ENCODE measurements at regions not wholly inside any gene's neighbourhood (a gene's known extent, or its start where the extent isn't known, plus 50 kb on each side); places are given as distances from the start of the nearest gene placed in this dataset.

DNA sequence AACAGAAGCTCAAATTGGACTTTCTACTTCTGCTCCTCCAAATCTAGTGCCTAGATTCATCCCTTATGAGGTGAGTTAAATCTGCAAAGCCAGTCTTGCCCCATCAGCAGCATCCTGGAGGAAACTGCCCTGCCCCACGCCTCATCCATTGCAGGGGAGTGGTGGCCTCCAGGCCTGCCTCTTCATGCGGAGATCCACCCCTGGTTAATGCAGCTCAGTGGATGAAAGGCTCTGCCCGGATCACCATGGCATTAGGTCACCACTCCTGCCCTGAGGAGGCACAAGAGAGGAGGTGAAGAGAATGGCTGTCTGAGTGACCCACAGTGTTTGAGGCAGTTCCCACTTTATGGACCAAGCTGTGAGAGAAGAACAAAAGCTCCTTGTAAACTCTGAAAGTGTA lies 218.1 kb downstream of the C12orf75 start:
- DNase-seq: no peak
- ChIA-PET CTCF (no interaction called here), POLR2A (no interaction called here)
- Mint-ChIP-seq H3K4me3 (no peak overlapping the region), H3K27ac (no peak overlapping the region), H3K9me3 (no peaks in the 10 kb centered on the region), H3K4me1 (no peaks in the 10 kb centered on the region), H3K36me3 (ENCODE audit: low read depth) (no peaks in the 10 kb centered on the region), H3K27me3 (no peaks in the 10 kb centered on the region)

DNA sequence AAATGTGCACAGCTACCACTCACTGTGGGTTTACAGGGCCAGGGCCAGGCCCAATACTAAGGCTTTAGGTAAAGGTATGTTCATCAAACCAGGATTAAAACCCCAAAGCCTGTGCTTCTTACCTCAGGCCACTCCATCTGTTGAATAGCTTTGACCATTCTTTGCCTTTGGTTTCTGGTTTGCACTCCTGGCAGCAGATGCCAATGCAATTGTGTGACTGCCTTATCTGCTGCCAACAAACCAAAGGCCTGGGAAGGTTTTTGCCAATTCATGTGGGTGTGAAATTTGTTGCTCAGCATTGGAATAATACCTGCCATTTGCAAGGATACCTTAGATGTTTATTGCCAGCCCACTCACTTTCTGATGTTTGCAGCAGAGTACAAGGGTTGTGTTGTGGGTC lies 221.6 kb downstream of the C12orf75 start:
- POLR2A ChIA-PET: no interaction called here
- no peak overlapping the region for H3K4me3 Mint-ChIP-seq
- H3K27me3 Mint-ChIP-seq: no peaks in the 10 kb centered on the region
- no peaks in the 10 kb centered on the region for H3K36me3 Mint-ChIP-seq (ENCODE audit: low read depth)
- H3K27ac Mint-ChIP-seq: no peak overlapping the region
- no peaks in the 10 kb centered on the region for H3K9me3 Mint-ChIP-seq
- no peak for DNase-seq
- no peaks in the 10 kb centered on the region for H3K4me1 Mint-ChIP-seq
- CTCF ChIA-PET: no interaction called here

DNA sequence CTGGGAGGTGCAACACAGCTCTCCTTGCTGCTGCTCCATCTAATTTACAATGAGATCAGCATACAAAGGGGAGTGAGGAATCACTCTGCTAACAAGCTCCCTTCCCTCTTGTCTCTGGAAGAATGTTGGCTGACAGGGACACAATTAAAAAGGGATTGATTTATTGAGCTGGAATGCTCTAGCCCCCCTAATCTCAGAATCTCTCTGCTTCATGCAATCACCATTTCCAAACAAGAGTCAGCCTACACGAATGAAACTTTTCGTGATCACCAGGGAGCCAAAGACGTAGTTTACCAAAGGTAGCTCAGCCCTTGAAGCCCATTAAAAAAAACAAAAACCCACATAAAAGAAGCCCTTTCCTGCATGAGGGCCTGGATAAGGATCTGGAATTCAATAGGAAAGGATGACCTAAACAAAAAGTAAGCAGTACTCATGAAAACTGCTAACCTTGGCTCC lies 223.8 kb downstream of the C12orf75 start:
- no peak overlapping the region for H3K4me3 Mint-ChIP-seq
- H3K27me3 Mint-ChIP-seq: no peaks in the 10 kb centered on the region
- H3K36me3 Mint-ChIP-seq (ENCODE audit: low read depth): no peaks in the 10 kb centered on the region
- DNase-seq: no peak
- H3K27ac Mint-ChIP-seq: no peak overlapping the region
- no peaks in the 10 kb centered on the region for H3K9me3 Mint-ChIP-seq
- no peaks in the 10 kb centered on the region for H3K4me1 Mint-ChIP-seq
- ChIA-PET CTCF (no interaction called here), POLR2A (no interaction called here)

DNA sequence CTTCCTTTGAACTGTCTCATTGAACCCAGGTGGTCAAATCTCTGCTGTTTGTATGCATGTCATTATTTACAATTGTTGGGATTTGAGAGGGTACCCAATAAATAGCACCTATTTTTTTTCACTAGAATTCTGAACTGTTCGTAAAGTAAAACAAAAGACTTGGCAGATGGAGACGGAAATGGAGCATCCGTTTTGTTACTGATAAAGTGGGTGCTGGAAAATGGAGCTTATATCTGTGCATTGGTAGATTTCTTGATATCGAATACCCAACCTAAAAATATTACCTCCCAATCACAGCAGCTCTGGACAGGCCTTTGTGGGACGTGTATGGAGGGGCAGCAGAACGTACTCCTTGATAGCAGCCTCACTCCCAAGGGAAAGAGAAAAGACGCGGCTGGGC lies 224.4 kb downstream of the C12orf75 start:
- no peaks in the 10 kb centered on the region for H3K27me3 Mint-ChIP-seq
- no peak for DNase-seq
- H3K4me1 Mint-ChIP-seq: no peaks in the 10 kb centered on the region
- ChIA-PET POLR2A (no interaction called here), CTCF (no interaction called here)
- no peak overlapping the region for H3K4me3 Mint-ChIP-seq
- no peak overlapping the region for H3K27ac Mint-ChIP-seq
- H3K9me3 Mint-ChIP-seq: no peaks in the 10 kb centered on the region
- H3K36me3 Mint-ChIP-seq (ENCODE audit: low read depth): no peaks in the 10 kb centered on the region

DNA sequence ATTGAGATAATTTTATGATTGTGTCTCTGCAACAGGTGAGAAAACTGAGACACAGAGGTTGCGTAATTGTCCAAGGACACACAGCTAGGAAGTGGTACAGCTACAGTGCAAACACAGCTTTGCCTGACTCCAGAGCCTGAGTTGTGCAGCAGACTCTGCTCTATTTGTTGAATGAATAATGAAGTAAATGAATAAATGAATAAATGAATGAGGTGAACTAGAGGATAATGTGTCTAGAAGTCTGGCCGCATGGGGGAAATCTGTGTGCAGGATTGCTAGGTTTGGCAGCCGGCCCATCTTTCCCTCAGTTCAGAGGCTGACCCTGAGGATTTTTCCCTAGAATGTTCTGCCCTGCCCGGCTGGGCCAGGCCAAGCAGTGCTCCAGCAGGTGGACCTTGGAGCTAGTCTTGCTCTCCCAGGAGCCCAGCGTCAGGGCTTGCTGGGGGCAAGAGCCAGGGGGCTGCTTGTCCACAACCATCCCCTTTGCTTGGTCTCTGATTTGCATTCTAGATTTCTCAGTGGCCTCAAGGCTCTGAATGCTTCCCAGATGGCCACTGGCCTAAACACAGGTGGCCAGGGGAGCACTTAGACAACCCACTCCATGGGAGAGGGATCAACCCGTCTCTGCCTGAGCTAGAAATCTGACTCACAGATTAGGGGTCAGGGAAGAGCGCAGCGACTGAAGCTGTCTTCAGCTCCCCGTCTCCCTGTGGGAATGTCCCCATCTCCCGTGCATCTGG lies 225.2 kb downstream of the C12orf75 start:
- no peaks in the 10 kb centered on the region for H3K4me1 Mint-ChIP-seq
- H3K9me3 Mint-ChIP-seq: no peaks in the 10 kb centered on the region
- no peak for DNase-seq
- no peak overlapping the region for H3K4me3 Mint-ChIP-seq
- no peaks in the 10 kb centered on the region for H3K36me3 Mint-ChIP-seq (ENCODE audit: low read depth)
- CTCF ChIA-PET: no interaction called here
- no peak overlapping the region for H3K27ac Mint-ChIP-seq
- POLR2A ChIA-PET: no interaction called here
- peaks cover 2% of the 10 kb centered on the region for H3K27me3 Mint-ChIP-seq

DNA sequence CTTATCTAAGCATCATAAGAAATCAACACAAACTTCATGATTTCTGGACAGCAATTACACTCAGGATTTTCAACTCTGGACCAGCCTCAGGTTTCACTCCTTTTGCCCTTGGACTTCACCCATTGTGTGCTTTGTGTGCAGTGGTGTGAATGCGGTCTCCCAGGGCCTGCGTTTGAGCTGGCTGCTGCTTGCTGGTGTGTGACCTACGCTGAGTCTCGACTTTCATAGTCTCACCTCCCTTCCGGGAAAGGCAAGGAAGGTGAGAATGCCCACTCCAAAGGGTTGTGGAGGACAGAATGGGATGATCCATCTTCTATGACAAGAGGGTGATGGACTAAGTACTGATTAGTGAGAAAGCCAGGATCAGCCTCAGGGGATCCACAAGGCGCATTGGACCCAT lies 228.8 kb downstream of the C12orf75 start:
- H3K27me3 Mint-ChIP-seq: peaks cover 2% of the 10 kb centered on the region
- no peak overlapping the region for H3K27ac Mint-ChIP-seq
- H3K4me3 Mint-ChIP-seq: no peak overlapping the region
- POLR2A ChIA-PET: no interaction called here
- no peaks in the 10 kb centered on the region for H3K4me1 Mint-ChIP-seq
- peaks cover 2% of the 10 kb centered on the region for H3K9me3 Mint-ChIP-seq
- CTCF ChIA-PET: no interaction called here
- no peaks in the 10 kb centered on the region for H3K36me3 Mint-ChIP-seq (ENCODE audit: low read depth)
- DNase-seq: no peak

DNA sequence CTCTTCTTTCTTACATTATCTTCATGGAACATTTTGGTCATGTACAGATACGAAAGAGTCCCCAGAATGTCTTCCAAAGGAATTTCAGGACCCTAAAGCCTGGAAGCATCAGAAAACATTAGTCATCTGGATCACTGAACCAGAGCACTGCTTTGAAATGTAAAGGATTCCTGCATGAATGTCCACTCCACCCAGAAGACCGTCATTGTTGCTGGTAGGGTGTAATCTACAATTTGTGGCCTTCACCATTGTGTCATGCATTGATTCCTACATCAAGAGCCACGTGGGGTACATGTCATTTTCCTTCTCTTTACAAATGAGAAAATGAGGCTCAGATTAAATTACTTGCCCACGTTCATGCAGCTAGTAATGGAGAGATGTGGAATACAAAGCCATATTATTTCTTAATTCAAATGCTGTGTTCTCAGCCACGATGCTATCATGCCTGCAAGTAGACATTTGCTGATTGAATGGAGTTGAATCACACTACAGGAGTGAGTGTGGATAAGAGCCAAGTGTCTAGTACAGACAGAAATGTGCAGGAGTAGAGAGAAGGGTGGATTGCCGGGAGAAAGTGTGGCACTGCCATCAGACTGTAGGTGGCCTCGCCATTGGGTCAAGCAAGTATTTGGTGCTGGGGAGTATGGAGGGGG lies 231.2 kb downstream of the C12orf75 start:
- CTCF ChIA-PET: no interaction called here
- H3K4me3 Mint-ChIP-seq: no peak overlapping the region
- H3K4me1 Mint-ChIP-seq: no peaks in the 10 kb centered on the region
- H3K27me3 Mint-ChIP-seq: peaks cover 5% of the 10 kb centered on the region
- H3K9me3 Mint-ChIP-seq: peaks cover 2% of the 10 kb centered on the region
- POLR2A ChIA-PET: no interaction called here
- no peaks in the 10 kb centered on the region for H3K36me3 Mint-ChIP-seq (ENCODE audit: low read depth)
- no peak for DNase-seq
- H3K27ac Mint-ChIP-seq: no peak overlapping the region

DNA sequence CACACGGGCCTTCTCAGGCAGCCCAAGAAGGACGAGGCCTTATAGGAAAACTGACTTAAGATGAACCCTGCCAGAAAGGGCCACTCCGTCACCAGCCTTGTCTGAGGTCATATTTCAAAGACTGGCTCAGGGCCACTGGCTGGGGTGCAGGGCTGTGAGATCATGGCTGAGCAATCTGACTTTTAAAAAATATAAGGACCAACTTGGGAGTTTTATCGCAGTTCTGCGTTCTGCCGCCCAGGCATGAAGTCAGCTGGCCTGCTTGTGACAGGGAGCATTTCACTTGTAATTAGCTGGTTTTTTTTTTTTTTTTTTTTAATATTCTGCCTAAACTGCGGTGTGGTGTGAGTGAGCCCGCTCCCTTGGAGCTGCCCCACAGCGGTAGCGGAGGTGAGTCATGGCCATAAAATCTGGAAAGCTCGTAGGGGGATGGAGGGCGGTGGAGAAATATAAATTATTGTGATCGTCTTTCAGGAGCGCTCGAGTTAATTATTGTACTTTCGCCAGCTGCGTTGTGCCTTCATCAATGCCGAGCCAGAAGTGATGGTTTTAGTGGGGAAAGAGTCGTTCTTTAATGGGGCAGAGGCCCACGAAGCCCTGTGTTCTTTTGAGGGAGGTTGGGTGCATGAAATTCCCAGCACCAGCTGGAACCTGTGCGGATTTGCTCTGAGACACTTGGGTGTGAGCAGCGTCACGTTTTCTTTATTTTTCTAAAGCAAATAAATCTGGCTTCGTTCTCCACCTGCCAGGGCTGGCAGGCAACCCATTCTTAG lies 231.9 kb downstream of the C12orf75 start:
- peaks cover 5% of the 10 kb centered on the region for H3K27me3 Mint-ChIP-seq
- no peak for DNase-seq
- CTCF ChIA-PET: no interaction called here
- H3K4me1 Mint-ChIP-seq: no peaks in the 10 kb centered on the region
- H3K36me3 Mint-ChIP-seq (ENCODE audit: low read depth): no peaks in the 10 kb centered on the region
- POLR2A ChIA-PET: no interaction called here
- no peak overlapping the region for H3K27ac Mint-ChIP-seq
- no peak overlapping the region for H3K4me3 Mint-ChIP-seq
- H3K9me3 Mint-ChIP-seq: peaks cover 2% of the 10 kb centered on the region

DNA sequence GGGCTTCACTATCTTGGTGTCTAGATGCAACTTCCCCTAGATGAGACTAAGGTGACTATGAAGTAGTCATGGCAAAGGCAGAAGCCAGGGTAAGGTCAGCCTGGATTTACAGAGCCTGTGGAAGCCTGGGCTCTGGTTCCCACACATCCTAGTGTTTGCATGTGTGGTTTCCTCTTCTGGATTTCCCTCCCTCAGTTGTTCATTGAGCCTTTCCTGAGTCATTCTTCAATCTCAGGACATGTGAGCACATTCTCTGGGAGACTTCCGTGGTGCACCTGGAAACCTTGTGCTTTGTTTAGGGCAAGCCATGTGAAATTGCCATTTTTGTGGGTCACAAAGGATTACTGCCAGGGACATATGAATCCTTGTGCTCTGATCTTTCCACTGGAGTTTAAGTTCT lies 236.6 kb downstream of the C12orf75 start:
- no peak overlapping the region for H3K4me3 Mint-ChIP-seq
- POLR2A ChIA-PET: no interaction called here
- peaks cover 5% of the 10 kb centered on the region for H3K27me3 Mint-ChIP-seq
- no peaks in the 10 kb centered on the region for H3K36me3 Mint-ChIP-seq (ENCODE audit: low read depth)
- no peak overlapping the region for H3K27ac Mint-ChIP-seq
- CTCF ChIA-PET: no interaction called here
- H3K4me1 Mint-ChIP-seq: peaks cover 5% of the 10 kb centered on the region
- H3K9me3 Mint-ChIP-seq: no peaks in the 10 kb centered on the region
- DNase-seq: no peak

DNA sequence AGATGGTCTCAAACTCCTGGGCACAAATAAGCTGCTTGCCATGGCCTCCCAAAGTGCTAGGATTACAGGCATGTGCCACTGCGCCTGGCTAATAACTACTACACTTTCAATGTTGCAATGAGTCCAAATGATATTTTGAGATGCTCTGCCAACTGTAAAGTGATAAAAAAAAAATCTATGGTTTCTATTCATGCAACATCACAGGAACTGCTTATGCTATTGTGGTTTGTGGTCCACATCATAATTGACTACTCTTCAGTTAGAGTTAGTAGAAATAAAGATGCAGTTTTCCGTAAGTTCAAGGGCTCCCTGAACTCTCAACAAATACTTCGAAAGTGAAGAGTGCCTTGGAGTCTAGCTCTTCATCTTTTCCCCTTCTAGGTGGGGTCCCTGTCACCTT lies 239.4 kb downstream of the C12orf75 start:
- Mint-ChIP-seq H3K27me3 (peaks cover 5% of the 10 kb centered on the region), H3K9me3 (no peaks in the 10 kb centered on the region), H3K36me3 (ENCODE audit: low read depth) (no peaks in the 10 kb centered on the region), H3K27ac (no peak overlapping the region), H3K4me3 (no peak overlapping the region), H3K4me1 (peaks cover 5% of the 10 kb centered on the region)
- ChIA-PET CTCF (no interaction called here), POLR2A (no interaction called here)
- no peak for DNase-seq

DNA sequence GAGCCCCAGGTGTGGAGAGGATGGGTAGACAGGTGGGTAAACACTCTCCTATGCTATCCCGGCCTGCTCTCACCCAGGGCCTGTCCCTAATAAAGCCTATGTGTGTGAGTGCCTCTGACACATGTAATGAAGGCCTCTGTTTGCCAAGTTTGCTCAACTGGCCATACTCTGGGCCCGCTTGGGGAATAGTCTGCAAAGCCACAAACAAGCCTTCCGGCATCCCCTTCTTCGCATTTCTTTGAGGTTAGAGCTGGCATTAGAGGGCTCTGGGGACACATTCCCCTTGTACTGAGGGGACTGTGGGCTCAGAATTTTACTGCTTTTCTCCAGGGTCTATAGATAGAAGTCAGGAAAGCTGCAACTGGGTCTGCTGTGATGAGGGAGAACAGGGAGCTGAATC lies 240.5 kb downstream of the C12orf75 start:
- Mint-ChIP-seq H3K9me3 (no peaks in the 10 kb centered on the region), H3K27ac (no peak overlapping the region), H3K4me3 (no peak overlapping the region), H3K36me3 (ENCODE audit: low read depth) (no peaks in the 10 kb centered on the region), H3K27me3 (peaks cover 2% of the 10 kb centered on the region), H3K4me1 (peaks cover 5% of the 10 kb centered on the region)
- CTCF ChIA-PET: no interaction called here
- DNase-seq: no peak
- POLR2A ChIA-PET: no interaction called here

DNA sequence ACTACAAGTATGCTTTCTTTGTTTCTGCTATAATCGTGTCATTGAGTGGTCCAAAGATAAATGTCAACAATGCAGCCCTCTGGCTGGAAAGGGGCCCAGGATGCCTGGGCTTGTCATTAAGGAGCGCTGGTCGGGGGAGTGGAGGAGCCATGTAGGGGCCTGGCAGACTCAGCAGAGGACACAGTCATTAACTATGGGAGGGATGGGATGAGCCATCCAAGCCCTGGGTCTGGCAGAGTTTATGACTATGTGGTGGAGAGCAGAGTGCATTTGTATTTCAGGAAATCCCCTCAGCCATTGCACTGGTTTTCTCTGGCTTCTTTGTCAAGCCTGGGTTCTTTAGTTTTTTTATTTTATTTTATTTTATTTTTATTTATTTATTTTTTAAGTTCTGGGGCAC lies 243.1 kb downstream of the C12orf75 start:
- no peaks in the 10 kb centered on the region for H3K9me3 Mint-ChIP-seq
- POLR2A ChIA-PET: no interaction called here
- peaks cover 5% of the 10 kb centered on the region for H3K4me1 Mint-ChIP-seq

DNA sequence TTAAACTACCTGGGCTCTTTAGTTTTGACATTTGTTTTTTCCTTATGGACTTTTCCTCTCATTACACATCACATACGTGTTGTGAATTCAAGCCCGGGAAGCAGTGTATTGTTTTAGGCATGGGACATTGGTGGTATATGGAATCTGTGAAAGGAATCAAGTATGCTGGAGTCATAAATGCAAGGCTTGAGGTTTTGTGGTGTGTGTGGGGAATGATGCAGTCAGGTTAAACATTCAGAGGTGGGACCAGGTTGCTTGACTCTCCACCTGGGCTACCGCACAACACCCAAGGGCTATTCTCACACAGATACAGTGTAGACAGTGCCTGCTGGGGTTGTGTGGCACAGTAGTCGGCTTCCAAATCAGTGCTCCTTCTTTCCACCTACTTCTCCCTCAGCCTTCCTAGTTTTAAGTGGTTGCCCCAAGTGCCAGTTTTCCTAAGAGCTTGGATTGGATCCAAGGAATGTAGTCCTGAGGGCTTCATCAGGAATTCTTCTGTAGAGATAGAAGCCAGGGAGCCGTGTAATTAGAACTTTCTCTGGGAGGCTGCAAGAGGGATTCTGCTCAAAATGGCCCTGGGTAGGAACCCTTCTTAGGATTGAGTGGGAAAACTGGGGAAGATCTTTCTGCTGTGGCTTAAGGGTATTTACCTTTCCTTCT lies 243.7 kb downstream of the C12orf75 start:
- Mint-ChIP-seq H3K36me3 (ENCODE audit: low read depth) (no peaks in the 10 kb centered on the region), H3K9me3 (no peaks in the 10 kb centered on the region), H3K4me3 (no peak overlapping the region), H3K27me3 (no peaks in the 10 kb centered on the region), H3K4me1 (peaks cover 5% of the 10 kb centered on the region), H3K27ac (no peak overlapping the region)
- DNase-seq: no peak
- POLR2A ChIA-PET: no interaction called here
- CTCF ChIA-PET: no interaction called here

More for the DNA sequence above, 243.1 kb downstream of the C12orf75 start:
- no peaks in the 10 kb centered on the region for H3K36me3 Mint-ChIP-seq (ENCODE audit: low read depth)
- CTCF ChIA-PET: no interaction called here
- H3K4me3 Mint-ChIP-seq: no peak overlapping the region
- no peak for DNase-seq
- H3K27me3 Mint-ChIP-seq: no peaks in the 10 kb centered on the region
- H3K27ac Mint-ChIP-seq: no peak overlapping the region
